Activated effector memory CD4-positive, alpha-beta T cell treated with anti-CD3 and anti-CD28 coated beads, Interleukin-2, amount 50 U/mL, for 16 hours (primary cell): ENCODE measurements at regions not wholly inside any gene's neighbourhood (a gene's known extent, or its start where the extent isn't known, plus 50 kb on each side); places are given as distances from the start of the nearest gene placed in this dataset.
"Not testable (repeated sequence)": the region's sequence is repeated elsewhere in the genome, so short reads cannot be mapped to it uniquely, and the experiment has no call there.

Experiments used
- DNase-seq: peaks from one replicate; pipeline ENCODE4 v3.0.0-alpha.2; 2020

DNA sequence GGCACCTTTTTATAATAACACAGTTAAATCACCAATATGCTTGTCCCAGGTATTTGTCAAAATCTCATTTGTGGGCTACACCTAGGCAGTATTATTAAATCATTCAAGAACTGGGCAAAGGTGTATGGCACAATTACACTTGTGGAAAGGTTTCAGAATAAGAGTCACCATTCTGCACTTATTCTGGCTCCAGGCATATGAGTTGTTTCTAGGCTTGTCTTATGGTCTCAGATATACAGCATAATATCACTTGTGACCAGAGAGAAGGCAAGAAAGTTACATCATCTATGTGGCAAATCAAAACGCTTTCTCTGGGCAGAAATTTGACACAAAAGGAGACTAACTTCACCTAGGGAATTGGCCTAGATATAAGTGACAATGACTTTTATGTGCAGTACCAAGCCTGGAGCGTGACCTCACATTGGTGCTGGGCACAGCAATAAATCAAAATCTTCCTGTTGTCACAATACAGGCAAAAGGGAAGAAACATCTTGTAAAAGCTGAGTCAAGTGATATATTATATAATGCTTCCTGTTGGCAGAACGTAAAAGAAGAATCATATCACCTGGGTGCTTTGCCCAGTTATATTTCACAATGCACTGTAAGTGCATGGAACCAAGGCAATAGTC is 959.9 kb upstream of the AMELY start:
- no peak for DNase-seq

DNA sequence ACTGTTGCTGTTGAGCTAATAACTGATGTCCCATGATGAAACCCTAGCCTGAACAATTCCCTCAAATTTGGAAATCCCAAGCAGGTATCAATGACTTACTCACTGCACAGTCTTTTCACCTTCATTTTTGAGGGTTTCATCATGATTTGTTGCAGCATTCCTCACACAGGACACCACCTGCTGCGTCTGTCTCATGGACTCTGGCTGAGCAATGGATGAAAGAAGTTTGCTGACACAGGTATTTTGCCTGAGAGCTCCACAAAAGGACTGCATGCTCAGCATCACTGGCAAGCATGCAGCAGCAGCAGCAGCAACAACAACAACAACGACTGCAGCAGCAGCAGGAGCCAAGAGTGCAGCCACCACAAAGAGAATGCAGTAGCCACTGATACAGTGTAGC is 955.4 kb upstream of the AMELY start:
- DNase-seq, result no peak

DNA sequence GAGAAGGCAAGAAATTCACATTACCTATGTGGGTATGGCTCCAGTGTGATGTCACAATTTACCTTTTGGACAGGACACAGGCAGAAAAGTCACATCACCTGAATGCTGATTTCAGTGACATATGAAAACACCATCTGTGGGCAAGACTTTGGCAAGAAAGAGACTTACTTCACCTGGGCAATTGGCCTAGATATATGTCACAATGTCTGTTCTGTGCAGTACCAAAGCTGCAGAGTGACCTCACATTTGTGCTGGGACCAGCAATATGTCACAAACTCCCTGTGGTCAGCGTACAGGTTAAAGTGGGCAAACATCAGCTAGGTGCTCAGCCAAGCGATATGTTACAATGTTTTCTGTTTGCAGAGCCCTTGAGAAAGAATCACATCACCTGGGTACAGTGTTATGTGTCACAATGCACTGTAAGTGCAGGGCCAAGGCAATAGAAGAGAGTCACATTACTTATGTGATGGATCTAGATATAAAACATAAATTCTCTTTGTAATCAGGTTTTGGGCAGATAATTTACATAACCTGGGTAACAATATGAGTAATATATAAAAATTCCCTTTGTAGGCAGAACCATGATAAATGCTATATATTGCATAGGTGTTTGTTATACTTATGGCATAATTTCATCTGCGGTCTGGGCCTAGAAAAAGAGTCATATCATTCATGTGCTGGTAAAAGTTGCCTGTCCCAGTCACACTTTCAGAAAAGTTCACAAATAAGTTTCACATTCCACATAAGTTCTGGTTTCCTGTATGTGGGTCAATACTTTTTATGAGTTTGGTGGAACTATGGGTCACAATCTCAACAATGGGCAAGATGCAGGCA is 949.4 kb upstream of the AMELY start:
- no peak for DNase-seq

DNA sequence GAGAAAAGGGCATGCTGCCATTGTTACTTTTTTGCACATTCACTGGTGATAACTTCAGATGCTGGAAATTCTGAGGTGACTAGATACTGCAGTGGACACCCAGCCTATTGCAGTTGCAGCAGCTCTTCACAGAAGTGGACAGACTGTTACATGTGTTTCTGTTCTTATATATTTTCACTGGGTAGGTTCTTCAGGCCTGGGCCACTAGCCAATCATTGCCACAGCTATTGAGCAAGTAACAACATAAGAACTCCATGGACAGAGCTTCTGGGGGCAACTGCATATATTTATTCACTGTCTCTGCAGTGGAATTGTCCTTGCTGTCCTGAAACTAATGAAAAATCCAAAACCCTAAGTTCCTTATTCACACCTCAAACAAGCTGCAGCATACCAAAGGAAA is 938.6 kb upstream of the AMELY start:
- no peak for DNase-seq

DNA sequence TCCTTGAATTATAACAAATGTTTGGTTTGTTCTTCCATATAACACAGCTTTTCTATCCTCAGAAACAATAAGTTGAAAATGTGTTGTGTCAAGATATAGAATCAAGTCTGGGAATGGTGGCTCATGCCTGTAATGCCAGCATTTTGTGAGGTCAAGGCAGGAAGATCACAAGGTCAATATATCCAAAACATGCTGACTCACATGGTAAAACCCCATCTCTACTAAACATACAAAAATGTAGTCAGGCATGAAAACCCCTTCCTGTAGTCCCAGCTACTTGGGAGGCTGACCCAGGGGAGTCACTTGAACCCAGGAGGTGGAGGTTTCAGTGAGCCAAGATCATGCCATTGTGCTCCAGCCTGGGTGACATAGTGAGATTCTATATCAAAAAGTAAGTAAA is 934.2 kb upstream of the AMELY start:
- DNase-seq, result no peak

DNA sequence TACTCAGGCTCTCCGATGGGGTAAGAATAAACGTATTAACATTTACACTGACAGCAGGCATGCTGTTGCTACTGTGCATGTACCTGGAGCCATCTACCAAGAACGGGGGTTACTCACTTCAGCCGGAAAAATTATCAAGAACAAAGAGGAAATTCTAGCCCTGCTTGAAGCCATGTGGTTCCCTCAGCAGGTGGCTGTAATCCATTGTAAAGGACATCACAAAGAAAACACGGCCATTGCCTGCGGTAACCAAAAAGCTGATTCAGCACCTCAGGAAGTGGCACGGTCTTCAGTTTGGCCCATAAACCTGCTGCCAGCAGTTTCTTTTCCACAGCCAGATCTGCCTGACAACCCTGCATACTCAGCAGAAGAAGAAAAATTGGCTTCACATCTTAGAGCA is 925.5 kb upstream of the AMELY start:
- DNase-seq, result no peak

DNA sequence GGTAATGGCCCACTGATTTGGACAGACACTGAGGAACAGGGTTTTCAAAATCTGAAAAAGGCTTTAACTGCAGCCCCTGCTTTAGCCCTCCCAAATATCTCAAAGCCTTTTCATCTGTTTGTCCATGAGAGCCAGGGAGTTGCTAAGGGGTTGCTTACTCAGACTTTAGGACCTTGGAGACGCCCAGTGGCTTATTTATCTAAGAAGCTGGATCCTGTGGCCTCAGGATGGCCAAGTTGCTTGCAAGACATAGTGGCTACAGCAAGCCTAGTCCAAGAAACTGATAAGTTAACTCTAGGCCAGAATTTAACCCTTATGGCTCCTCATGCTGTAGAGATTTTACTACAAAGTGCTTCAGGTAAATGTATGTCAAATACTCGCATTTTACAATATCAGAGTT is 924.8 kb upstream of the AMELY start:
- no peak for DNase-seq

DNA sequence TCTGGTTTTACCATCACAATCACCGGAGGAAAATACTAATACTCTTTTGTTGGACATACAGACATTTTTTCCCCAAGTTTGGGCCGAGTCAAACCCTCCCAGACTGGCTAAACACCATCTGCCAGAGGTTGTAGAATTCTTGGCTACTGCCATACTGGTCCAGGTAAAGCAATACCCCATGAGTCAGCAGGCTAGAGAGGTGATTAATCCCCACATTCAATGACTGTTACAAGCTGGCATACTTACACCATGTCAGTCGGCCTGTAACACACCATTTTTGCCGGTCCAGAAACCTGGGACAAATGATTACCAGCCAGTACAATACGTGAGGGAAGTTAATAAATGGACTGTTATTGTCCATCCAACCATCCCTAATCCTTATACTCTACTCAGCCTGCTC is 923.9 kb upstream of the AMELY start:
- DNase-seq, result no peak

DNA sequence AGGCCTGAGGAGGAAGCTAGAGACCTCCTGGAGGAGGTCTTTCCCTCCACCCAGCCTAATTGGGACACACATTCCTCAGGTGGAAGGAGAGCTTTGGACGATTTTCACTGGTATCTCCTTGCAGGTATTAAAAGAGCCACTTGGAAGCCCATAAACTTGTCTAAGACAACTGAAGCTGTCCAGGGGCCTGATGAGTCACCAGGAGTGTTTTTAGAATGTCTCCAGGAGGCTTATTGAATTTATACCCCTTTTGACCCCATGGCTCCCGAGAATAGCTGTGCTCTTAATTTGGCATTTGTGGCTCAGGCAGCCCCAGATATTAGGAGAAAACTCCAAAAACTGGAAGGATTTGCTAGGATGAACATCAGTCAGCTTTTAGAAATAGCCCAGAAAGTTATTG is 922.7 kb upstream of the AMELY start:
- DNase-seq, result no peak

DNA sequence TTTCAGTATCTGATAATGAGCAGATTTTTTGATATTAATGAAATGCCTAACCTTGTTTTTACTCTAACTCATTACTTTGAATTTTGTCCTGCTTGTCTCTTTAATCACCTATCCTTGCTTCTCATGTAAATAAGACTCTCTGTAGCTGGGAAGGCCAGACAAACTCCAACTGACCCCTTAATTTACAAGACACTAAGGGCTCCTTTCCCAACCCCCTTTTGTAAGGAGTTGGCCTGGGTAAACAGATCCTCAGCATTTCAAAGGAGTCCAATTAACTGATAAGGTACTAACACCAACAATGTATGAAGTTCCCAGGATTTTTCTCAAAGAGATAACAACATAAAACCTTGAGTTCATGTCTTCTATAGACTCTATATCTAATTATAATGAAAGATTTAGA is 919.3 kb upstream of the AMELY start:
- not testable (repeated sequence) for DNase-seq

DNA sequence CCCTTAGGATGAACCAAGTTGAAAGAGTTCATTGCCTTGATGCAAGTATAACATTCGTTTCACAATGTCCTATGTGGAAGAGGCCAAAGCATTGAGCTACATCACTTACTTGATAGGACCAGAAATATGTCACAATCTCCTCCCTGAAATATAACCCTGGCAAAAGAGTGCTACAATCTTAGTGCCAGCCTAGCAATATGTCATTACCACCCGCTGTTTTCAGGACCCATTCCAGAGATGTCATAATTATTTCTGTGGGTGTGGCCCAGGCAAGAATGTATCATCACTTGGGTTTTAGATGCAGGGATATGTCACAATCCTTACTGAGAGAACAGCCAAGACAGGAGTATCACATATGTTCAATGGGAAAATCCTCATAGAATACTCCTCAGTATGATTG is 915.0 kb upstream of the AMELY start:
- no peak for DNase-seq

DNA sequence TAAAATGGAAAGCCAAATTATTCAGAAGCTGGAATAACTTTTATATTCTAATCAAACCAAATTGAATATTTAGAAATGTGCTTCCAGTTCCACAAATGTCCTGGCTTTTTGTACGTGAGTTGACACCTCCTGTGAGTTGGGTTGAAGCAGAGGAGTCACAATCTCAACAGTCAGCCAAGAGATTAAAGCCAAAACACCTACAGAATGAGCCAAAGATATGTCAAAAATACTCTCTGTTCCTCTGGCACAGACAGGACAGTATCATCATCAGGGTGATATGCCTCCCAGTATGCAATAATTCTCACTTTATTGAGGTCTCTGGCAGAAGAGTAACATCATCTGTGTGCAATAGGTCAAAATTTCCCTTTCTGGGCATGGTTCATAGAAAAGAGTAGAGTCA is 914.3 kb upstream of the AMELY start:
- no peak for DNase-seq

DNA sequence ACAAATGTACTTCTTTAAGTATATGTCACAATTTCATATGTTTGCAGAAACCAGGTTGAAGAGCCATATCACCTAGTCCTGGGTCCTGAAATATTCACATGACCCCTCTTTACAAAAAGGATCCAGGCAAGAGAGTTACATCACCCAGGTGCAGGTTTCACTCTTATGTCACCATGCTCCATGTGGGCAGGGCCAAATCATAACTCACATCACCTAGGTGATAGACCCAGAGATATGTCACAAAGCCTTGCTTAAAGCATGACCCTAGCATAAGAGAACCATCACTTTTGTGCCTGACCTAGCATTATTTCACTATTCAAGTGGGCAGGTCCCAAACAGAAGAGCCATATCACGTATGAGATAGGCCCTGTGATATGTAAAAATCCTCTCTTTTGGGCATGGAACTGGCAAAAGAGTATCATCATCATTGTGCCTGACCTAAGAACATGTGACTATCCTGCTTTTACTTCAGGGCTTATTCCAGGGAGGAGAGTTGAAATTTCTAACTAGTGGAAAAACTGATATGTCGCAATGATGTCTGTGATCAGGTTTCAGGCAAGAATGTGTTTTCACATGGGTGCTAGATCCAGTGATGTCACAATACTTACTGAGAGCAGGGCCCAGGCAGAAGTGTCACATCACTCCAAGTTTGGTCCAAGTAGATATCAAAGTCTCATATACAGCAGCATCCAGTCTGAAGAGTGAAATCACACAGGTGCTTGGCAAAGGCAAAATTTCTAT is 909.9 kb upstream of the AMELY start:
- DNase-seq, result no peak

DNA sequence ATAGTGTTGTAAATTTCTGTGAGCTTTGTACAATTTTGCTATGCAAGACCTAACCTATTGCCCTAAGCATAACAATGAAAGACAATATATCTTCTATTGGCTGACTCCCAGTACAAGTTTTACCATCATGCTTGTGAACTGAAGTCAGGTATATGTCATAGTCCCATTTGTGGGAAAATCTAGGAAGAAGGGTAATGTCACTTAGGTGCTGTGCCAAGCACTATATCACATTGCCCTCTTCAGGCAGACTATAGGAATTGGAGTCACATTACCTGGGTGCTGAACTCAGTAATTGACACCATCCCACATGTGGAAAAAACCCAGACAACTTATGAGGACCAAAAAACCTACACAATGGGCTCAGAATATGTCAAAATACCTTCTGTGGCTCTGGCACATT is 907.4 kb upstream of the AMELY start:
- no peak for DNase-seq

DNA sequence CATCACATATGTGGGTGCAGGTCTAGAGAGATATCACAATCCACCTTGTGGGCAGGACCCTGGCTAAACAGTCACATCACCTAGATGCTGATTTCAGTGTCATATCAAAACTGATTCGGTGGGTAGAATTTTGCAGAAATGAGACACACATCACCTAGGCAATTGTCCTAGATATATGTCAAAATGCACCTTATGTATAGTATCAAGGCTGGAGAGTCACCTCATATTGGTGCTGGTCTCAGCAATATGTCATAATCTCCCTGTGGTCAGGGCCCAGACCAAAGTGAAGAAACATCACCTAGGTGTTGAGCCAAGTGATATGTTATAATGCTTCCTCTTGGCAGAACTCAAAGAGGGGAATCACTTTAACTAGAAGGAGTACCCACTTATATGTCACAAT is 905.0 kb upstream of the AMELY start:
- DNase-seq, result no peak

DNA sequence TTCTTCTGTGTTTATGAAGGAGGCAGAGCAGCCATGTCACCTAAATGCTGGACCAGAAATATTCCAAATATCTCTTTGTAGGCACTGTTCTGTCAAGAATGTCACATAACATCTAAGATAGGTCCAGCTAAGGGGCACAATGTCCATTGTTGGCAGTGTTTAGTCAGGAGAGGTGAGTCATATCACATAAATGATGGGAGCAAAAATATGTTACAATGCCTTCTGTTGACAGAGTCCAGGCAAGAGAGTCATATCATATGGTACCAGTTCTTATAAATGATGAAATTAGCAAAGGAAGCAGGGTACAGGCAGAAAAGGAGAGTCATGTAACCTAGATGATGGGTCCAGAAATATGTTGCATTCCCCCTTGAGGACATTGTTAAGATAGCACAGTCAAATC is 904.4 kb upstream of the AMELY start:
- DNase-seq, result no peak

DNA sequence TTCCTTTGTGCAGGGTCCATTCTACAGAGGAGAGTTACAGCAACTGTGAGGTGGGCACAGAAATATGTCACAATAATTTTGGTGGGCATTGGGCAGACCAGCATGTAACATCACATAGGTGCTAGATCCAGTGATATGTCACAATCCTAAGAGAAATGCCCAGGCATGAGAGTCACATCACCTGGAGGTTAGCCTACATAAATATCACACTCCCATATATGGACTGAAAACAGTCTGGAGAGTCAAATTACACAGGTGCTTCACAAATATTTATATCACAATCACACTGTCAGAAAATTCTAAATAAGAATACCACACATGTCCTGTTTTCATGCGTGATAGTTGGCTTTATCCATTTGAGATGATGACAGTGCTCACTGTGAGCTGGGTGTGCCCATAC is 903.7 kb upstream of the AMELY start:
- DNase-seq, result no peak

DNA sequence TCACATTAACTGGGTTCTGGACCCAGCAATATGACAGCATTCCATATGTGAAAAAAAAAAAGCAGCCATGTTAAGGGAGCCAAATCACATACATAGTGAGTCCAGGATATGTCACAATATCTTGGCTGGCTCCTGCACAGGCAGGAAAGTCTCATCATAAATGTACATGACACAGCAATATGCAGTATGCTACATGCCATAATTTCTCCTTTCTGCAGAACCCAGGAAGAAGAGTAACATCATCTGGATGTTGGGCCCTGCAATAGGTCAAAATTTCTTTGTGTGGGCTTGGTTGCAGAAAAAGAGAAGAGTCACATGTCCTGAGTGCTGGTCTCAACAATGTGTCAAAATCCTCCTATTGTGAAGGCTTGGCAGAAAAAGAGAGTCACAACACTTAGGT is 902.8 kb upstream of the AMELY start:
- no peak for DNase-seq

DNA sequence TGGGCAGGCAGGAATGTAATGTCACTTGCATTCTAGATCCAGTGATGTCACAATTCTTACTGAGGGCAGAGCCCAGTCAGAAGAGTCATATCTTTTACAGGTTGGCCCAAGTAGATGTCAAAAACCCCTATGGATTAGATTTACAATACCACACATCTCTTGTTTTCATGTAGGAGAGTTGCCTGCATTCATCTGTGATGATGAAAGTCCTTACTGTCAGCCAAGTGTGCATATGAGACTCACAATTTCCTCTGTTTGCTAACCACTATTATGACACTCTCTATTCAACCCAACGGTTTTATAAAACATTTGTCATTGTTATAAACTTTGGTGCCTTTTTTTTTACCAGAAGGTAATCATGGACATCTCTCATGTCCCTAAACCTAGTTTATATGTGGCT is 898.8 kb upstream of the AMELY start:
- no peak for DNase-seq

DNA sequence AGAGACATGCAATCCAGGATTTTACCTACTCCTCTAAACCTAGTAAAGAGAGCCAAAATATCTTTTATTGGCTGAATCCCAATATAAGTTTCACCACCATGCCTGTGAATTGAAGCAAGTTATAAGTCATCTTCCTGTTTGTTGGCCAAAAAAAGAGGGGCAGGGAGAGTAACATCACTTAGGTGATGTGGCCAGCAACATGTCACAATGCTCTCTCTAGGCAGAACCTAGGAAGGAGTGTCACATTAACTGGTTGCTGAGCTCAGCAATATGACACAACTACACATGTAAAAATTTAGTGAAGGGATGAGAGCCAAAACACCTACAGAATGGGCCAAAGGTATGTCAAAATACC is 895.9 kb upstream of the AMELY start:
- no peak for DNase-seq

DNA sequence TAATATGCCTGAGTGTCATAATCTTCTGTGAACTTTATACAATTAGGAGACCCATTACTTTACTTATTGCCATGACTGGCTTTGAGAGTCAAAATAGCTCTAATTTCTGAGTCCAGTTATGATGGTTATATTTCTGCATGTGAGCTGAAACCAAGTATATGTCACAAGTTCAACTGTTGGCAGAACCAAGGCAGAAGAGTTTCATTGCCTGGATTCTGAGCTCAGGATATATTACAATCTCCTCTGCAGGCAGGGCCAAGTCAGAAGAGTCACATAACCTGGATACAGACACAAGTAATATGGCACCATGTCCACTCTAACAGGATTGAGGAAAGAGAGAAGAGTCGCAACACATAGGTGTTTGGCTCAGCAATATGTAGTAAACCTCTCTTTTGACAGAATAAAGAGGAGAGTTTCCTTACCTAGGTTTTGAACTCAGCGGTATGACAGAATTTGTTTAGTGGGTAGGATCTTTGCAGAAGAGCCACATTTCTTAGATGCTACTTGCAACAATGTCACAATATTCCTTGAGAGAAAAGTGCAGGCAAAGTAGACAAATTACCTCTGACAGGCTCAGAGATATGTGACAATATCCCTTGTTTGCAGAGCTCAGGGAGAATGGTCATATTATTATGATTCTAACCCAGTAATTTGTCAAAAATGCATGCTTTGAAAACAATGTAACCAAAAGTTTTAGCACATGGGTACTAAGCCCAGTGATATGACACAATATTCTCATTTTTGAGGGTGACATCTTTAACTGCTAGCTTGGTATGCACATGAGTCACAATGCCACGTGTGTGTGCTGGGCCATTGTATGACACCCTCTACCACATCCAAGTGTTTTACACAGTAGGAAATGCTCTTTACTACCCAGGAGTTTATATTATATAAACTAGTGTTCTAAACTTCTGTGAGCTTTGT is 895.3 kb upstream of the AMELY start:
- DNase-seq, result no peak

DNA sequence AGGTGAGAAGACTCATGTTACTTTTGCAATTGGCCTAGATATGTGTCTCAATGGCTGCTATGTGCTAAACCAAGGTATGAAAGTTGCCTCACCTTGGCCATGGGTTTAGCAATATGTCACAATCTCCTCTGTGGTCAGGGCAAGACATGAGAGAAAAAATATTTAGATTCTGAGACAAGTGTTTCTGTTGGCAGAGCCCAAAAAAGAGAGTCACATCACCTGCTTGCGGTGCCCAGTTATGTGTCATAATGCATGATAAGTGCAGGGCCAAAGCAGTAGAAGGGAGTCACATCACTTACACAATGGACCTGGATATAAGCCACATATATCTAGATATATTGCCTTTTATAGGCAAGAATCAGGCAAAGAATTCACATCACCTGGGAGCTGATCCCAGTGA is 894.1 kb upstream of the AMELY start:
- DNase-seq, result no peak

DNA sequence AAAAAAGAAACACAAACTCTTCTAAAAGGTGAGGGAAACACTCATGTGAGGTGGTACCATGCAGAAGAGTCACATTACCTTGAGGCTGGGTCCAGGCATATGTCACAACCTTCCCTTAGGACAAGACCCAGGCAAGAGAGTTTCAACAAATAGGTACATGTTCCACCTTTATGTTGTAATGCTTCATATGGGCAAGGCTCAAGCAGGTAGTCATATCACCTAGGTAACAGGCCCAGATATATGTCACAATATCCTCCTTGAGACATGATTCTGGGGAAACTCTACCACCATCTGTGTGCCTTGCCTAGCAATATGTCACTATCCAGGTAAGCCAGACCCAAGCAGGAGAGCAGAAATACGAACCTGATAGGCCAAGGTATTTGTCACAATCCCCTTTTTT is 892.2 kb upstream of the AMELY start:
- no peak for DNase-seq
